ENCODE measurements at regions not wholly inside any gene's neighbourhood (a gene's known extent, or its start where the extent isn't known, plus 50 kb on each side); places are given as distances from the start of the nearest gene placed in this dataset.

GRCh38 chr4:58566260-58566659, 1456.1 kb upstream of the IGFBP7 start:
- H3K27ac ChIP-seq (ENCODE audit: low read length) = no peak overlapping the region
- Mint-ChIP-seq H3K4me1 (no peaks in the 10 kb centered on the region), H3K9me3 (peaks cover 9 to 21% of the 10 kb centered on the region in 2 donors), H3K27me3 (ENCODE audit: low read depth in 2 of 2) (no peaks in the 10 kb centered on the region), H3K4me3 (no peak overlapping the region), H3K27ac (no peak overlapping the region), H3K36me3 (peaks cover 8% of the 10 kb centered on the region)
- ATAC-seq (no peak), DNase-seq (no peak)
- WGBS (ENCODE audit: insufficient coverage) = 17% methylated on average over 1 of the region's 1 CpG
- no peaks in the 10 kb centered on the region for H3K4me1 ChIP-seq (ENCODE audit: control insufficient read depth, insufficient read depth, low read length)
- H3K4me3 ChIP-seq (ENCODE audit: low read length) = no peak overlapping the region
- H3K27me3 ChIP-seq (ENCODE audit: control insufficient read depth, insufficient read depth, low read length) = no peaks in the 10 kb centered on the region
- H3K9me3 ChIP-seq (ENCODE audit: control insufficient read depth, insufficient read depth, low read length) = peaks cover 3% of the 10 kb centered on the region
- no peaks in the 10 kb centered on the region for H3K36me3 ChIP-seq (ENCODE audit: control insufficient read depth, insufficient read depth, low read length)
- intact Hi-C loops (cut with micrococcal nuclease) = no loop called here
- no peak for TF ChIP-seq CTCF (IDR thresholded peaks at IDR 0.05)

- H3K27ac Mint-ChIP-seq = no peak overlapping the region
- H3K36me3 Mint-ChIP-seq = peaks cover 8% of the 10 kb centered on the region
- H3K4me3 ChIP-seq (ENCODE audit: low read length) = no peak overlapping the region
- no peak for ATAC-seq
- no peak overlapping the region for H3K4me3 Mint-ChIP-seq
- WGBS (ENCODE audit: insufficient coverage) = 84% methylated on average over 6 of the region's 6 CpGs
- H3K9me3 ChIP-seq (ENCODE audit: control insufficient read depth, insufficient read depth, low read length) = peaks cover 3% of the 10 kb centered on the region
- H3K27ac ChIP-seq (ENCODE audit: low read length) = no peak overlapping the region
- peaks cover 10 to 21% of the 10 kb centered on the region in 2 donors for H3K9me3 Mint-ChIP-seq
- H3K27me3 ChIP-seq (ENCODE audit: control insufficient read depth, insufficient read depth, low read length) = no peaks in the 10 kb centered on the region
- TF ChIP-seq CTCF (IDR thresholded peaks at IDR 0.05) = no peak
- H3K27me3 Mint-ChIP-seq (ENCODE audit: low read depth in 2 of 2) = no peaks in the 10 kb centered on the region
- intact Hi-C loops (cut with micrococcal nuclease) = no loop called here
- no peaks in the 10 kb centered on the region for H3K36me3 ChIP-seq (ENCODE audit: control insufficient read depth, insufficient read depth, low read length)
- DNase-seq = no peak
- no peaks in the 10 kb centered on the region for H3K4me1 Mint-ChIP-seq
- H3K4me1 ChIP-seq (ENCODE audit: control insufficient read depth, insufficient read depth, low read length) = no peaks in the 10 kb centered on the region
Measured at GRCh38 chr4:58564695-58565475, 1454.7 kb upstream of the IGFBP7 start.

GRCh38 chr4:58561170-58561569, 1451.0 kb upstream of the IGFBP7 start:
- intact Hi-C loops (cut with micrococcal nuclease) = no loop called here
- H3K4me3 Mint-ChIP-seq = no peak overlapping the region
- H3K27ac ChIP-seq (ENCODE audit: low read length) = no peak overlapping the region
- peaks cover 3% of the 10 kb centered on the region for H3K9me3 ChIP-seq (ENCODE audit: control insufficient read depth, insufficient read depth, low read length)
- peaks cover 8% of the 10 kb centered on the region for H3K36me3 Mint-ChIP-seq
- 75% methylated on average over 1 of the region's 1 CpG for whole genome bisulfite sequencing (ENCODE audit: insufficient coverage)
- H3K4me1 Mint-ChIP-seq = no peaks in the 10 kb centered on the region
- peaks cover 6 to 18% of the 10 kb centered on the region in 2 donors for H3K9me3 Mint-ChIP-seq
- no peaks in the 10 kb centered on the region for H3K4me1 ChIP-seq (ENCODE audit: control insufficient read depth, insufficient read depth, low read length)
- no peak overlapping the region for H3K27ac Mint-ChIP-seq
- no peaks in the 10 kb centered on the region for H3K27me3 ChIP-seq (ENCODE audit: control insufficient read depth, insufficient read depth, low read length)
- no peak for TF ChIP-seq CTCF (IDR thresholded peaks at IDR 0.05)
- no peaks in the 10 kb centered on the region for H3K36me3 ChIP-seq (ENCODE audit: control insufficient read depth, insufficient read depth, low read length)
- DNase-seq (no peak), ATAC-seq (no peak)
- H3K27me3 Mint-ChIP-seq (ENCODE audit: low read depth in 2 of 2) = no peaks in the 10 kb centered on the region
- H3K4me3 ChIP-seq (ENCODE audit: low read length) = no peak overlapping the region

GRCh38 chr4:58560736-58561135, 1450.6 kb upstream of the IGFBP7 start:
- no peak for TF ChIP-seq CTCF (IDR thresholded peaks at IDR 0.05)
- peaks cover 3% of the 10 kb centered on the region for H3K9me3 ChIP-seq (ENCODE audit: control insufficient read depth, insufficient read depth, low read length)
- no peak for ATAC-seq
- no peak overlapping the region for H3K27ac ChIP-seq (ENCODE audit: low read length)
- no peaks in the 10 kb centered on the region for H3K36me3 ChIP-seq (ENCODE audit: control insufficient read depth, insufficient read depth, low read length)
- H3K9me3 Mint-ChIP-seq = peaks cover 6 to 16% of the 10 kb centered on the region in 2 donors
- H3K4me3 ChIP-seq (ENCODE audit: low read length) = no peak overlapping the region
- peaks cover 8% of the 10 kb centered on the region for H3K36me3 Mint-ChIP-seq
- H3K4me1 ChIP-seq (ENCODE audit: control insufficient read depth, insufficient read depth, low read length) = no peaks in the 10 kb centered on the region
- intact Hi-C loops (cut with micrococcal nuclease) = no loop called here
- no peak overlapping the region for H3K4me3 Mint-ChIP-seq
- no peaks in the 10 kb centered on the region for H3K4me1 Mint-ChIP-seq
- WGBS (ENCODE audit: insufficient coverage) = 60% methylated on average over 1 of the region's 1 CpG
- DNase-seq = no peak
- H3K27me3 ChIP-seq (ENCODE audit: control insufficient read depth, insufficient read depth, low read length) = no peaks in the 10 kb centered on the region
- no peaks in the 10 kb centered on the region for H3K27me3 Mint-ChIP-seq (ENCODE audit: low read depth in 2 of 2)
- no peak overlapping the region for H3K27ac Mint-ChIP-seq

All from natural killer cell (primary cell).